ENCODE measurements at regions not wholly inside any gene's neighbourhood (a gene's known extent, or its start where the extent isn't known, plus 50 kb on each side); places are given as distances from the start of the nearest gene placed in this dataset.
"Not testable (repeated sequence)": the region's sequence is repeated elsewhere in the genome, so short reads cannot be mapped to it uniquely, and the experiment has no call there.

DNA sequence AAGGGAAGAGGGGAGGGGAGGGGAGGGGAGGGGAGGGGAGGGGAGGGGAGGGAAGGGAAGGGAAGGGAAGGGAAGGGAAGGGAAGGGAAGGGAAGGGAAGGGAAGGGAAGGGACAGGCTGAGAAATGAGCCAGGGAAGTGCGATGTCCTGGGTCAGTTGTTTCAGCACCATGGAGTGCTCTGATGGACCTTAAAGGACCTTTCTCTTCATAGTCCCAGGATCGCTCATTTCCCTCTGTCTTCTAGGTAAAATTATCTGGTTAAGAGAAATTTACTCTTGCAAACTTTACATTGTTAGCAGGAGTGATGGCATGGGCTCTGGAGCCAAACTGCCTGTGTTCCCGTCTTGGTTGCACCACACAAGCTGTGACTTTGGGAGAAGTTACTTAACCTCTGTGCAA lies 357.8 kb downstream of the MATN1 start:
- Histone ChIP-seq H3K4me3 (ENCODE audit: low read length, poor library complexity, severe bottlenecking) (no peak overlapping the region), H3F3A (ENCODE audit: low read depth) (no peaks in the 10 kb centered on the region), H3K9me2 (replicated peaks; ENCODE audit: low read depth, low read length) (no peaks in the 10 kb centered on the region), H3K36me3 (ENCODE audit: insufficient read depth, low read length) (no peaks in the 10 kb centered on the region), H3K4me1 (ENCODE audit: insufficient read depth, low read length, poor library complexity, severe bottlenecking) (no peaks in the 10 kb centered on the region), H3K4me2 (ENCODE audit: low read depth, low read length, poor library complexity, severe bottlenecking) (no peak overlapping the region), H3K9ac (ENCODE audit: low read depth, low read length, poor library complexity, severe bottlenecking) (no peak overlapping the region), H4K20me1 (ENCODE audit: insufficient read depth, low read length, poor library complexity, severe bottlenecking) (no peaks in the 10 kb centered on the region), H3K27me3 (ENCODE audit: insufficient read depth, low read length, poor library complexity, severe bottlenecking) (no peaks in the 10 kb centered on the region), H2AFZ (ENCODE audit: low read length) (no peak overlapping the region), H3K79me2 (ENCODE audit: insufficient read depth, low read length) (no peaks in the 10 kb centered on the region), H3K9me3 (ENCODE audit: insufficient read depth, low read depth, low read length) (no peaks in the 10 kb centered on the region)
- no peak for TF ChIP-seq EZH2phosphoT487 (IDR thresholded peaks at IDR 0.05; ENCODE audit: borderline replicate concordance)
- TF ChIP-seq CTCF (conservative IDR thresholded peaks at IDR 0.05; ENCODE audit: low read length) = no peak

GRCh38 chr1:30363031-30363430 lies 360.4 kb downstream of the MATN1 start:
- no peak overlapping the region for H3K9ac ChIP-seq (ENCODE audit: low read depth, low read length, poor library complexity, severe bottlenecking)

GRCh38 chr1:30362603-30362990 lies 360.8 kb downstream of the MATN1 start:
- Histone ChIP-seq H3K4me2 (ENCODE audit: low read depth, low read length, poor library complexity, severe bottlenecking) (no peak overlapping the region), H3K4me3 (ENCODE audit: low read length, poor library complexity, severe bottlenecking) (no peak overlapping the region), H3K36me3 (ENCODE audit: insufficient read depth, low read length) (no peaks in the 10 kb centered on the region), H3K9me3 (ENCODE audit: insufficient read depth, low read depth, low read length) (no peaks in the 10 kb centered on the region), H3K9me2 (replicated peaks; ENCODE audit: low read depth, low read length) (no peaks in the 10 kb centered on the region), H2AFZ (ENCODE audit: low read length) (no peak overlapping the region), H3K79me2 (ENCODE audit: insufficient read depth, low read length) (no peaks in the 10 kb centered on the region), H4K20me1 (ENCODE audit: insufficient read depth, low read length, poor library complexity, severe bottlenecking) (no peaks in the 10 kb centered on the region), H3K27me3 (ENCODE audit: insufficient read depth, low read length, poor library complexity, severe bottlenecking) (no peaks in the 10 kb centered on the region), H3K9ac (ENCODE audit: low read depth, low read length, poor library complexity, severe bottlenecking) (no peak overlapping the region), H3K4me1 (ENCODE audit: insufficient read depth, low read length, poor library complexity, severe bottlenecking) (no peaks in the 10 kb centered on the region), H3F3A (ENCODE audit: low read depth) (no peaks in the 10 kb centered on the region)
- TF ChIP-seq CTCF (conservative IDR thresholded peaks at IDR 0.05; ENCODE audit: low read length) = no peak
- no peak for TF ChIP-seq EZH2phosphoT487 (IDR thresholded peaks at IDR 0.05; ENCODE audit: borderline replicate concordance)

More at GRCh38 chr1:30363031-30363430, 360.4 kb downstream of the MATN1 start:
- H3F3A ChIP-seq (ENCODE audit: low read depth) = no peaks in the 10 kb centered on the region
- no peak overlapping the region for H2AFZ ChIP-seq (ENCODE audit: low read length)
- no peak overlapping the region for H3K4me2 ChIP-seq (ENCODE audit: low read depth, low read length, poor library complexity, severe bottlenecking)
- no peaks in the 10 kb centered on the region for H3K9me2 ChIP-seq (replicated peaks; ENCODE audit: low read depth, low read length)
- no peak overlapping the region for H3K4me3 ChIP-seq (ENCODE audit: low read length, poor library complexity, severe bottlenecking)
- no peaks in the 10 kb centered on the region for H3K27me3 ChIP-seq (ENCODE audit: insufficient read depth, low read length, poor library complexity, severe bottlenecking)
- no peaks in the 10 kb centered on the region for H3K79me2 ChIP-seq (ENCODE audit: insufficient read depth, low read length)
- H4K20me1 ChIP-seq (ENCODE audit: insufficient read depth, low read length, poor library complexity, severe bottlenecking) = no peaks in the 10 kb centered on the region
- H3K4me1 ChIP-seq (ENCODE audit: insufficient read depth, low read length, poor library complexity, severe bottlenecking) = no peaks in the 10 kb centered on the region
- no peaks in the 10 kb centered on the region for H3K9me3 ChIP-seq (ENCODE audit: insufficient read depth, low read depth, low read length)
- no peaks in the 10 kb centered on the region for H3K36me3 ChIP-seq (ENCODE audit: insufficient read depth, low read length)
- TF ChIP-seq CTCF (conservative IDR thresholded peaks at IDR 0.05; ENCODE audit: low read length) = no peak
- TF ChIP-seq EZH2phosphoT487 (IDR thresholded peaks at IDR 0.05; ENCODE audit: borderline replicate concordance) = no peak

- H3K9ac ChIP-seq (ENCODE audit: low read depth, low read length, poor library complexity, severe bottlenecking); H3K4me1 ChIP-seq (ENCODE audit: insufficient read depth, low read length, poor library complexity, severe bottlenecking); H3K27me3 ChIP-seq (ENCODE audit: insufficient read depth, low read length, poor library complexity, severe bottlenecking); H2AFZ ChIP-seq (ENCODE audit: low read length); H4K20me1 ChIP-seq (ENCODE audit: insufficient read depth, low read length, poor library complexity, severe bottlenecking); H3K79me2 ChIP-seq (ENCODE audit: insufficient read depth, low read length); H3K9me3 ChIP-seq (ENCODE audit: insufficient read depth, low read depth, low read length); H3F3A ChIP-seq (ENCODE audit: low read depth); H3K4me2 ChIP-seq (ENCODE audit: low read depth, low read length, poor library complexity, severe bottlenecking); H3K9me2 ChIP-seq (replicated peaks; ENCODE audit: low read depth, low read length); H3K36me3 ChIP-seq (ENCODE audit: insufficient read depth, low read length); H3K4me3 ChIP-seq (ENCODE audit: low read length, poor library complexity, severe bottlenecking): not testable (repeated sequence)
These were observed 361.3 kb downstream of the MATN1 start for GRCh38 chr1:30361890-30362602.
